Pancreas (tissue), 10 donors: ENCODE measurements at regions not wholly inside any gene's neighbourhood (a gene's known extent, or its start where the extent isn't known, plus 50 kb on each side); places are given as distances from the start of the nearest gene placed in this dataset.

Experiments used
- ATAC-seq, 4 donors: fragments of 200-7000 bp; cut with Tn5 transposase; one replicate each; pipeline versions ENCODE4 v1.8.0 to v1.9.1; 2020; ENCODE audit warnings: mild to moderate bottlenecking in 4 of 4, moderate library complexity in 4 of 4
- DNase-seq, 6 donors: peaks; one replicate each; pipeline ENCODE4 v3.0.0-alpha.2; 2020
- FAIRE-seq: peaks from 2 replicates; lab custom pipeline; 2012; peaks lifted over from hg19 to GRCh38; lab: Jason Lieb, UNC
- H3K27ac ChIP-seq, 4 donors: fragments of 200-600 bp; sonication (generic); 1 replicate in 3 of 4; 2 replicates in 1 of 4; pipeline versions ENCODE4 v1.5.0 to v1.8.0; 2020
- H3K27me3 ChIP-seq, 4 donors: fragments of 200-600 bp; one replicate each; pipeline ENCODE4 v1.8.0; 2021
- H3K36me3 ChIP-seq, 3 donors: fragments of 200-600 bp; sonication (generic) in 1 of 3; one replicate each; pipeline versions ENCODE4 v1.5.0 to v1.8.0; 2020 to 2021
- H3K4me1 ChIP-seq, 3 donors: fragments of 200-600 bp; one replicate each; pipeline ENCODE4 v1.8.0; 2021
- H3K4me3 ChIP-seq, 4 donors: fragments of 200-600 bp; sonication (generic) in 2 of 4; one replicate each; pipeline versions ENCODE4 v1.5.0 to v1.8.0; 2020 to 2021
- H3K9me3 ChIP-seq, 4 donors: fragments of 200-600 bp; one replicate each; pipeline ENCODE4 v1.8.0; 2021
- CTCF ChIP-seq, 4 donors: fragments of 200-600 bp; sonication (generic) in 3 of 4; IDR thresholded peaks; one replicate each; pipeline versions ENCODE4 v1.5.0 to v1.8.0; 2021; ENCODE audit warnings: antibody characterized with exemption in 4 of 4
- WGBS, 2 donors: extraction: QIAGEN DNeasy Blood & Tissue Kit; methylation state at CpG; one replicate each; pipeline ENCODE4 v1.1.7; 2013; 5-methylcytosine and 5-hydroxymethylcytosine counted together
- intact Hi-C, 3 donors: fragments of 100-400 bp; cut with DNase I; formaldehyde crosslinking; loops; one replicate each; pipeline versions ENCODE4 v1.11.1 to v1.14.2; 2022
- donor health status: healthy with polysubstance abuse.
- donor health status: DM: no; HTN: no; CAD: no; lungs with moderate emphysema.
- donor health status: DM: no; HTN: no; CAD: no.
- donor health status: control.
- donor health status: control.
- donor health status: Bipolar disorder and iron deficiency.
- donor health status: DM: yes; HTN: yes; CAD: no.
- donor health status: DM: no; HTN: no; CAD: no.
- donor health status: DM: no; HTN: no; CAD: no.
- donor health status: DM: yes; HTN: yes; CAD: no.

DNA sequence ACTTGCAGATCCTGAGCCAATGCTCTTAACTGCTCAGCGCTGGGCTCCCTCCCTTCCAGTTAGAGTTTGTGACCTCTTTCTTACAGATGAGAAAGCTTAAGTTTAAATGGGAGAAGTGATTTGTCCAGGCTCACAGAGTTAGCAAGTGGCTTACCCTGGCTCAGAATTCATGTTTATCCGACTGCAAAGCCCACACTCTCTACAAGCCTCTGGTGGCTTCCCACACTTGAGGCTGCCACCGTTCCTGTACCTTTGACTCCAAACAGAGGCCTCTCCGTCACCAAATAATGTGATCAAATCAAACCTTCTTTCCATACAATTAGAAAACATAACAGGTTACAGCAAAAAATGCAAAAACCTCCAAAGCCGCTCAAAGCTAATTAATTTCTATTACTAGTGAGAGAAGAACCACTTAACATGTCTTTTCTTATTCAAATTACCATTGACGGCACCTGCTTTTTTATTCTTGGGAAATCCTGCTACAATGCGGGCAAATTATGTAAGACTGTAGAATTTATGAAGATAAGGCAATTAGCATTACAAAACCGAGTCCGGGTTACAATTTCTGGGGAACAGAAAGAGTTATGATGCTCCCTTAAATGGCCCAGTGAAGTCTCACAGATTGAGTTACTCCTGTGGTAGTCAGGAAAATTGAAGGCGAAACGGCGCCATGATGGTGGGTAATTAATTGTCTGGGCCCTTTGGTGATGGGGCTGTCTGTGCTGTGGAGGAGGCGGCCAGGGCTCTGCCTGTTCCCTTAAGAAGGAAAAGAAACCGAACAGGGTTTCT lies 324.3 kb upstream of the POU3F1 start:
- H3K9me3 ChIP-seq, result no peaks in the 10 kb centered on the region
- H3K27ac ChIP-seq, result no peak overlapping the region
- H3K4me1 ChIP-seq, result no peaks in the 10 kb centered on the region
- no peak for DNase-seq
- H3K4me3 ChIP-seq, result no peak overlapping the region
- WGBS, 2 donors, result 54% methylated on average over 14 of the region's 14 CpGs
- TF ChIP-seq CTCF (IDR thresholded peaks at IDR 0.05), result no peak
- no peak for FAIRE-seq
- ATAC-seq, result no peak
- no peaks in the 10 kb centered on the region for H3K36me3 ChIP-seq
- peaks cover 0 to 3% (median 1%) of the 10 kb centered on the region in 4 donors for H3K27me3 ChIP-seq
- intact Hi-C loops, result no loop called here

DNA sequence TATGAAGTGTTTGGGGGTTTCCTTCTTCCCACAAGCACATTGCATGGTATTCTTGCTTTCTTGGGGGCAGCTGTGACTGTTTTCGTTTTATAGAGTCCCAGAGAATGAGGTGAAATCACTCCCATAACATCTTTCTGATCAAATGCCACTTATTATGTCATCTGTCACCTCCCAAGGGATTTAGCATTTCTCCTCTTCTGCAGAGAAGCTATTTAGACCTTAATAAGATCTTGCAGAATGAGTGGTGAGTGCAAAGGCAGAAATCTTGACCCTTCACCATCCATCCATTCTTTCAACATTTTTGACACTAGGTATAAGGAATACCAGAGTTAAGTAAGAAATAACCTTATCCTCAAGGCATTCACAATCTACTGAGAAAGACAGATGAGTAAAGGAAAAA lies 318.6 kb upstream of the POU3F1 start:
- FAIRE-seq, result no peak
- Histone ChIP-seq H3K4me3 (no peak overlapping the region), H3K27me3 (peaks cover 0 to 3% (median 1%) of the 10 kb centered on the region in 4 donors), H3K27ac (no peak overlapping the region), H3K36me3 (no peaks in the 10 kb centered on the region), H3K4me1 (no peaks in the 10 kb centered on the region), H3K9me3 (no peaks in the 10 kb centered on the region)
- ATAC-seq, result no peak
- 27 to 33% methylated on average over 1 of the region's 1 CpG for WGBS, 2 donors
- intact Hi-C loops, result no loop called here
- DNase-seq, result no peak
- TF ChIP-seq CTCF (IDR thresholded peaks at IDR 0.05), result no peak

- ATAC-seq (no peak), DNase-seq (no peak), FAIRE-seq (no peak)
- Histone ChIP-seq H3K36me3 (no peaks in the 10 kb centered on the region), H3K27me3 (no peaks in the 10 kb centered on the region), H3K27ac (no peak overlapping the region), H3K4me1 (no peaks in the 10 kb centered on the region), H3K9me3 (no peaks in the 10 kb centered on the region), H3K4me3 (no peak overlapping the region)
- no peak for TF ChIP-seq CTCF (IDR thresholded peaks at IDR 0.05)
- 63 to 79% methylated on average over 6 of the region's 6 CpGs for WGBS, 2 donors
- intact Hi-C loops, result no loop called here
Measured at GRCh38 chr1:38361566-38361965, 315.0 kb upstream of the POU3F1 start.

DNA sequence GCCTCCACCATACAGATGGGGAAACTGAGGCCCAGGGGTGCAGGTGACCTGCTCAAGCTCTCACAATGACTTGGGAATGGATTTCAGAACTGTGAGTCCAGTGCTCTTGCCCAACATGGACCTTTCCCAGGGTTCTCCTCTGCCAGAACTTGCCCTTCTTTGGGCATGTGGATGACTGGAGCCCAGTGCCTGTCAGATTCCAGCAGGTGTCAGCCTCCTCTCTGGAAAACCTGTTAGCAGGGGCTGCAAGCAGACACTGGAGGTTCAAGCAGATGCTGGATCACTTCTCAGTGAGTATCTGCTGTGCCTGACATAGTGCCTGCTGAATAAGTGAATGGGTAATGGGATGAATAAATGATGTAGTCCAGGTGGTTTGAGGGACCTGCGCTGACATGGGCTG lies 314.2 kb upstream of the POU3F1 start:
- ATAC-seq, result no peak
- H3K4me1 ChIP-seq, result no peaks in the 10 kb centered on the region
- no peaks in the 10 kb centered on the region for H3K27me3 ChIP-seq
- 65 to 86% methylated on average over 1 of the region's 1 CpG for WGBS, 2 donors
- intact Hi-C loops, result no loop called here
- H3K9me3 ChIP-seq, result no peaks in the 10 kb centered on the region
- no peak overlapping the region for H3K4me3 ChIP-seq
- H3K27ac ChIP-seq, result no peak overlapping the region
- H3K36me3 ChIP-seq, result no peaks in the 10 kb centered on the region
- DNase-seq, result no peak
- FAIRE-seq, result no peak
- no peak for TF ChIP-seq CTCF (IDR thresholded peaks at IDR 0.05)

GRCh38 chr1:38353956-38354355 lies 307.4 kb upstream of the POU3F1 start:
- FAIRE-seq, result no peak
- Histone ChIP-seq H3K36me3 (no peaks in the 10 kb centered on the region), H3K4me1 (no peaks in the 10 kb centered on the region), H3K27ac (no peak overlapping the region), H3K27me3 (no peaks in the 10 kb centered on the region), H3K4me3 (no peak overlapping the region), H3K9me3 (no peaks in the 10 kb centered on the region)
- no peak for ATAC-seq
- 51 to 54% methylated on average over 6 of the region's 6 CpGs for WGBS, 2 donors
- TF ChIP-seq CTCF (IDR thresholded peaks at IDR 0.05), result no peak
- intact Hi-C loops, result no loop called here
- no peak for DNase-seq
